Skeletal muscle tissue (tissue), 3 donors: ENCODE measurements at regions not wholly inside any gene's neighbourhood (a gene's known extent, or its start where the extent isn't known, plus 50 kb on each side); places are given as distances from the start of the nearest gene placed in this dataset.
"Not testable (repeated sequence)": the region's sequence is repeated elsewhere in the genome, so short reads cannot be mapped to it uniquely, and the experiment has no call there.

Experiments used
- H3K27ac ChIP-seq: one replicate; pipeline ENCODE4 v1.7.0; 2013; ENCODE audit warnings: mild to moderate bottlenecking, low read depth, low read length, inconsistent platforms
- H3K27me3 ChIP-seq, 3 donors: one replicate each; pipeline ENCODE4 v1.7.0; 2013; ENCODE audit warnings: low read length in 3 of 3; ENCODE audit not compliant: control insufficient read depth in 3 of 3, insufficient read depth in 3 of 3
- H3K36me3 ChIP-seq, 3 donors: one replicate each; pipeline ENCODE4 v1.7.0; 2013; ENCODE audit warnings: low read length in 3 of 3; ENCODE audit not compliant: control insufficient read depth in 3 of 3, insufficient read depth in 3 of 3
- H3K4me1 ChIP-seq, 3 donors: one replicate each; pipeline ENCODE4 v1.7.0; 2013; ENCODE audit warnings: low read length in 3 of 3, mild to moderate bottlenecking in 3 of 3; ENCODE audit not compliant: control insufficient read depth in 3 of 3, insufficient read depth in 3 of 3
- H3K4me3 ChIP-seq, 3 donors: one replicate each; pipeline ENCODE4 v1.7.0; 2013; ENCODE audit warnings: low read length in 3 of 3
- H3K9ac ChIP-seq, 3 donors: one replicate each; pipeline ENCODE4 v1.7.0; 2013; ENCODE audit warnings: low read length in 3 of 3, mild to moderate bottlenecking in 3 of 3, moderate library complexity in 2 of 3, low read depth in 1 of 3
- H3K9me3 ChIP-seq, 3 donors: one replicate each; pipeline ENCODE4 v1.7.0; 2013; ENCODE audit warnings: low read length in 3 of 3; ENCODE audit not compliant: control insufficient read depth in 3 of 3
- donor health status: Osteomylitis.

DNA sequence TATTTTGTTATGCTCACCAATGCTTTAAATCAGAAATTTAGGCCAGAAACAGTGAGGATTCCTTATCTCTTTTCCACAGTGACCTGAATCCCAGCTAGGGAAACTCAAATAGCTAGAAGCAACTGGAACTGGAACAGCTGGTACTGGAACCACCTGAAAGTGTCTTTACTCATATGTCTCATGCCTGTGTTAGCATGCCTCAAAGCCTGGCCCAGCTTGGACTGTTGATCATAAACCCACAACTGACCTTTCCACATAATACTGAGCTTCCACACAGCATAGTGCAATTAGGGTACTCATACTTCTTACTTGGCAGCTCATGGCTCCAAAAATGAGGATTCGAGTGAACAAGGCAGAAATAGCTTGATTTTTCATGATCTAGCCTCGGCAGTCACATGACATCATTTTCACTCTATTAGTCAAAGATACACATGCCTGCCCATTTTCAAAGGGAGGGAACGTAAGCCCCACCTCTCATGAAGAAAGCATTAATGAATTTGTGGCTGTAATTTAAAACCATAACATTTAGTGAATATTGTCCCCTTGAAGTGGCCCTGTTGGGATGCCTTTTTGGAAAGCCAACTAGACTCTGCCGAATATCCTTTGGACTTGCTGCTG is 80.8 kb upstream of the ACSL1 start:
- Histone ChIP-seq H3K36me3 (no peaks in the 10 kb centered on the region), H3K27me3 (no peaks in the 10 kb centered on the region), H3K9me3 (no peaks in the 10 kb centered on the region), H3K4me1 (peaks cover 0 to 8% (median 0%) of the 10 kb centered on the region in 3 donors), H3K27ac (no peak overlapping the region), H3K9ac (no peak overlapping the region), H3K4me3 (no peak overlapping the region)

DNA sequence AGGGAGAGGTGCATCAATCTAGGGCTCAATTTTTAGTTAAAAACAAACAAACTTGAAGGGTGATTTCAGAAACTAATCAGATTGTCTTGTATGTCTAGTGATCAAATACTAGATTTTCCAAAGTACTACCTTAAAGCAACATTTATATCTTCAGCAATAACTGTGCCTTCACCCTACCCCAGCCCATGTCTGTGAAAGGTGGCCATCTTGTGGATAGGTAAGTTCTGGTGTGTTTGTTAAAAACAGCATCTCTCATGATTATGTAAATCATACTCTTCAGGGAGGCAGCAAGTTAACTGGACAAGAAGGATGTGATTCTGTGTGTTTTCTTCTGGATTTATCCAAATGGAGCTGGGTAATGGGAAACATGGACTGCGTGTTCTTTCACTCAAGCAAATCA is 81.4 kb upstream of the ACSL1 start:
- Histone ChIP-seq H3K4me3 (no peak overlapping the region), H3K36me3 (no peaks in the 10 kb centered on the region), H3K27me3 (no peaks in the 10 kb centered on the region), H3K9me3 (peaks cover 0 to under 1% (median 0%) of the 10 kb centered on the region in 3 donors), H3K4me1 (peaks cover 0 to 10% (median 0%) of the 10 kb centered on the region in 3 donors), H3K27ac (no peak overlapping the region), H3K9ac (no peak overlapping the region)

DNA sequence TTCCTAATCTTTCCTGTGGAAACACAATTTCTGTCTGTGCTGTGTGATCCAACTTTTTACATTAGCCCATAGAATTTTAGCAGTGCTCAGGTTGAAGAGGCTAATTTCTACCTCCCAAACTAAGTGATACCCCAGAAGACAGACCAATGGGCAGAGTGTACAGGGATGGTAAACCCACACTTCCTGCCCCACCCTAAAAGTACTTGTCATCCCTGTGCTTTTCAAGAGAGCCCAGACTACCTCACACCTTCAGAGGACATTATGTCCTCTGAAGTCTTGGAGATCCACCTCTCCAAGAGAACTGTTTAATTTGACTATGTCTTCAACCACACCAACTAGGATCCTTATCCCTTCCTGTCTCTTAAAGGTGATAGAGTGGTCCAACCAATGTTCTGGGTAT is 82.0 kb upstream of the ACSL1 start:
- H3K27me3 ChIP-seq: no peaks in the 10 kb centered on the region
- H3K4me3 ChIP-seq: no peak overlapping the region
- no peaks in the 10 kb centered on the region for H3K36me3 ChIP-seq
- peaks cover 0 to 10% (median 0%) of the 10 kb centered on the region in 3 donors for H3K4me1 ChIP-seq
- peaks cover 4 to 6% (median 6%) of the 10 kb centered on the region in 3 donors for H3K9me3 ChIP-seq
- no peak overlapping the region for H3K27ac ChIP-seq
- H3K9ac ChIP-seq: no peak overlapping the region

DNA sequence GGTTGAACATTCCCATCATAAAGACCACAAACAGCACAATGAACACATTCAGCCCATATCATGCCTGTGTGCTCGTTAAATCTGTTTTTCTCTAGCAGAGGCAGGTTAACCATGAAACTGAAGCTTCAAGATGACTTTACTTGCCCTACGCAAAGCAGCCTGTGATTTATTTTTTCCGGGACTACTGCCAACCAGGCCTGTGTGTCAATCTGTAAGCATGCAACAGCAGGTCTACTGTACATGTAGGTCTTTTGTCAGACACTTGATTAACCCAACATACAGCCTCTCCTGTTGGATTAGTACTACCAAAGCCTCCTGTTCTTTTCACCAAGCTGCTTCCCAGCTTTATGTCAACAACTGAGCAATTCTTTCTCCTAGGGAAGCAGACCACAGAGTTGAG is 85.5 kb upstream of the ACSL1 start:
- Histone ChIP-seq H3K36me3 (no peaks in the 10 kb centered on the region), H3K27ac (no peak overlapping the region), H3K9me3 (peaks cover 6 to 15% (median 10%) of the 10 kb centered on the region in 3 donors), H3K4me1 (peaks cover 0 to 10% (median 0%) of the 10 kb centered on the region in 3 donors), H3K4me3 (no peak overlapping the region), H3K9ac (no peak overlapping the region), H3K27me3 (no peaks in the 10 kb centered on the region)

DNA sequence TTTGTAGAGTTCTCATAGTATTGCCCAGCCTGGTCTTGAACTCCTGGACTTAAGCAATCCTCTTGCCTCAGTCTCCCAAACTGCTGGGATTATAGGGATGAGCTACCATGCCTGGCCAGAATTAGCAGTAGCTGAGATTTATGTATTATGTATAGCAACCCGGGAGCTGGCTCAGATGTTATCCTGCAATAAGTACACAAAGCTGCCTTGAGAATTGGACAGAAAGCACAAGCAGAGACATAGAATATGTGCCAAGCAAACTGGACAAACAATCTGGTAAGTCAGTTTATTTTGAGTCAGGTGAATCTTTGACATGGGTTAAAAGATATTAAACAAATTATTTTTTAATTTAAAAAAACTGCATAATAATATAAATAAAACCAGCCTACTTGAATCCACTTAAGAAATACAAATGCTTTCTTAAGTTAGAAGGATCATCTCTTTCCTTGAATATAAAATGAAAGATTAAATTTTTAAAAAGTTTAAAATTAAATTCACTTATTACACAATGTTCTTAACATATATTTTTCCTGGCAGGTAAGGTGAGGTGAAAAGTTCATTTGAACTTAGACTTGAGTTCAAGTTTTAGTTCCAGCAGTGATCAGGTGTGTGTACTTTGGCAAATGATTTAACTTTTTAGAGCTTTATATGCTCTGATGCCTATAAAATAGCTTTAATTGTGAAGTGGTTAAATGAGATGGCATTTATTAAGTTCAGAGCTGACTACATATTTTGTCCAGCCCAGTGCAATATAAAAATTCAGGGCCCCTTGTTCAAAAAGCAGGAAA is 87.8 kb upstream of the ACSL1 start:
- Histone ChIP-seq H3K27ac (no peak overlapping the region), H3K36me3 (no peaks in the 10 kb centered on the region), H3K9ac (no peak overlapping the region), H3K27me3 (no peaks in the 10 kb centered on the region), H3K9me3 (peaks cover 6 to 15% (median 10%) of the 10 kb centered on the region in 3 donors), H3K4me1 (peaks cover 0 to 10% (median 0%) of the 10 kb centered on the region in 3 donors), H3K4me3 (no peak overlapping the region)

DNA sequence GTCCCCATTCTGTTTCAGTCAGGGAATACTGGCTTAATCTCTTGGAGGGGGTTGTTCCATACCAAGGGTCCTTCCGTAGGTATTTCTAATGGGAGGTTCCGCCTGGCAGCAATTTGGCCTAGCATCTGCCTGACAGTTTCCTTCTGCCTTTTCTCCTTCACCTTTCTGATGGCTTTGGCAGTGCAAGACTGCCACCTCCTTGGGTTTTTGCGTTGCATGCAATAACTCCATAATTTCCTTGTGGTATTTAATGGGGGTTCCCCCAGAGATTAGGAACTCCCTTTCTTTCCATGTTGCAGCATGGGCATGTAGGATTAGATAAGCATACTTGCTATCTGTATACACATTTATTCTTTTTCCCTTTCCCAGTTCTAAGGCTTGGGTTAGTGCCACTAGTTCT is 93.0 kb upstream of the ACSL1 start:
- H3K4me3 ChIP-seq, H3K27me3 ChIP-seq, H3K27ac ChIP-seq, H3K4me1 ChIP-seq, H3K9me3 ChIP-seq, H3K36me3 ChIP-seq, H3K9ac ChIP-seq: not testable (repeated sequence)

DNA sequence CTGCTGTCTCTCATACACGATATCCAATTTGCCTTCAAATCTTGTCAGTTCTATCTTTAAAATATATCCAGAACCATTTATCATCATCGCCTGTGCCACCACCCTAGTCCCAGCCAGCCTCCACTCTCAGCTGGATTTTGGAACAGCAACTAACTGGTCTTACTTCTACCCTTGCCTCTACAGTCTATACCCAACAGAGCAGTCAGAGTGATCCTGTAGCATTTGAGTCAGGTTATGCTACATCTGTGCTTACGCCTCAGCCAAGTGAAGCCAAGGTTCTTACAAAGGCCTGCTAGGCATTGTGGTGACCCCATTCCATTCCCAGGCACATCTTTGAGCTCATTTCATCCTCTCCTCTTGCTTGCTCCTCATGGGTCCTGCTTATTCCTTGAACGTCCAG is 95.7 kb upstream of the ACSL1 start:
- no peak overlapping the region for H3K9ac ChIP-seq
- H3K9me3 ChIP-seq: no peaks in the 10 kb centered on the region
- no peaks in the 10 kb centered on the region for H3K27me3 ChIP-seq
- no peaks in the 10 kb centered on the region for H3K4me1 ChIP-seq
- H3K36me3 ChIP-seq: no peaks in the 10 kb centered on the region
- no peak overlapping the region for H3K27ac ChIP-seq
- no peak overlapping the region for H3K4me3 ChIP-seq

DNA sequence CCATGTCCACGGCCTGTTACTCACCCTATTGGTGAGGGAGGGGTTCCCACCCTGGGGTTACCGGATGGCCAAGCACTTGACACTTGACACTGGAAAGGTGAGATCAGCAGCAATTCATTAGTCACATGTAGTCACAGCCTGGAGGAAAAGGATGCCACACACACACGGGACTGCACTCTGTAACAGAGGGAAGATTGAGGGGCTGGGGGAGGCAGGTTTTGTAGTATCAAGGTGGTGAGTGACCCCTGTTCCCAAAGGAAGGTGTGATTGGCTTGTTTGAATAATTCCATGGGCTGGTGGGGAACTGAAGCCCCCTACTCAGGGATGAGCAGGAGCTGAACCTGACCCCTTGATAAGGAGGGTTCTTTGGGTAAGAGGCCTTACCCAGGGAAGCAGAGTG is 96.0 kb upstream of the HELT start:
- no peak overlapping the region for H3K27ac ChIP-seq
- H3K27me3 ChIP-seq: no peaks in the 10 kb centered on the region
- H3K9ac ChIP-seq: no peak overlapping the region
- no peaks in the 10 kb centered on the region for H3K9me3 ChIP-seq
- H3K4me3 ChIP-seq: no peak overlapping the region
- no peaks in the 10 kb centered on the region for H3K4me1 ChIP-seq
- H3K36me3 ChIP-seq: no peaks in the 10 kb centered on the region

DNA sequence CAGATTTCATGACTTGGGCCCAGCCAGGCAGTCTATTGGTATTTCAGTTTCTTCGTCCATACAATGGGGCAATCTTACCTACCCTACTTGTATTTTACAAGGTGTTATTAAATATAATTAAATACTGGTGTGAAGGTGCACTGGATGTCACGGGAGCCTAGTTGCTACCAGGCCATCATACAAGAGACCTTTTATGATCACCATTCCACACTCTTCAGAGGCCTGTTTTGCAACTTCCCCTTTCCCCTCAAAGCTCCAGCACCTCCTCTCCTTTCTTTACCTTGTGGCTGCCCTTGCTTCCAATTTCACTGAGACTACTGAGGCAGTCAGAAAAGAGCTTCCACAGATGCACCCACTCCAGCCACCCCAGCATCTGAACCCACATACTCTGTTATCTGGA is 93.8 kb upstream of the HELT start:
- no peaks in the 10 kb centered on the region for H3K27me3 ChIP-seq
- no peak overlapping the region for H3K4me3 ChIP-seq
- H3K9ac ChIP-seq: no peak overlapping the region
- H3K4me1 ChIP-seq: no peaks in the 10 kb centered on the region
- no peak overlapping the region for H3K27ac ChIP-seq
- no peaks in the 10 kb centered on the region for H3K9me3 ChIP-seq
- H3K36me3 ChIP-seq: no peaks in the 10 kb centered on the region

DNA sequence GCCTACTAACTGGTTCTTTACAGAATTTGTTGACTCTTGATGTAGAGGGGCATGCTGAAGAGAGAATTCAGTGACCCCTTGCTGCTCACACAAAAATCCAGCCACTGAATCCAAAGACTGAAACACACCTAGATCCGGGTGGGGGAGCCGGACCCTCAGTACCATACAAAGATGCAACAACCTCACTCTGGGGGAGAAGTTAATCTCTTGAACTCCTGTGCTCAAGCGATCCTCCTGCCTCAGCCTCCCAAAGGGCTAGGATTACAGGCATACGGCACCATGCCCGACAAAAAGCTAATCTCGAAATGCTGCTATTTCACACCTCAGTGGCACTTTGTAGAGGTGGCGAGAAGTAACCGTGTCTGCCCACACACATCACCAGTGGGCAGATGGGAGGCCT is 88.8 kb upstream of the HELT start:
- Histone ChIP-seq H3K27me3 (no peaks in the 10 kb centered on the region), H3K36me3 (no peaks in the 10 kb centered on the region), H3K9ac (no peak overlapping the region), H3K4me3 (no peak overlapping the region), H3K9me3 (no peaks in the 10 kb centered on the region), H3K4me1 (peaks cover 0 to 4% (median 3%) of the 10 kb centered on the region in 3 donors), H3K27ac (no peak overlapping the region)
